HG03064 (cell line): ENCODE measurements at regions not wholly inside any gene's neighbourhood (a gene's known extent, or its start where the extent isn't known, plus 50 kb on each side); places are given as distances from the start of the nearest gene placed in this dataset.
"Not testable (repeated sequence)": the region's sequence is repeated elsewhere in the genome, so short reads cannot be mapped to it uniquely, and the experiment has no call there.

Source experiments
- ATAC-seq: cut with Tn5 transposase; IDR thresholded peaks from one replicate; pipeline ENCODE4 v1.9.1; 2021; ENCODE audit warnings: low read depth; ENCODE audit not compliant: unreplicated experiment

- ATAC-seq: no peak
Measured at GRCh38 chr1:166740668-166741276, 98.5 kb upstream of the POGK start.

DNA sequence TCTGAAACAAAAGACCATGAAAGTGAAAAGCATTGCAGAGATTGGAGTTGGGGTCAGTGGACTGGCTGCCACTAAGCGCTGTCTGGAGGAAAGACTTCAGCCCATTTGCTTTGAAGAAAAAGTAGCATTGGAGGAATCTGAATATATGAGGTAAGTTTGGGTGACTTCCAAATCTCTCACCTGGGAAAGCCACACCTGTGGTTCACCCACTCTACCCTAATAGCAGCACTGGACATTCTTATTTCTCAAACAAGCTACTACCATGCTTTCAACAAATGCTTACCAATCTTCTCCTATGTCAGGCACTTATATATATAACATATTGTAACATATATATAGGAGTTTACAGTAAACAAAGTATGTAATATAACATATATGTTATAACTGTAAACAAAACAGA lies 76.0 kb upstream of the POGK start:
- no peak for ATAC-seq

- ATAC-seq: no peak
Measured at GRCh38 chr1:166766942-166767341, 72.3 kb upstream of the POGK start.

- not testable (repeated sequence) for ATAC-seq
Measured at GRCh38 chr1:166784646-166785045, 54.6 kb upstream of the POGK start.

DNA sequence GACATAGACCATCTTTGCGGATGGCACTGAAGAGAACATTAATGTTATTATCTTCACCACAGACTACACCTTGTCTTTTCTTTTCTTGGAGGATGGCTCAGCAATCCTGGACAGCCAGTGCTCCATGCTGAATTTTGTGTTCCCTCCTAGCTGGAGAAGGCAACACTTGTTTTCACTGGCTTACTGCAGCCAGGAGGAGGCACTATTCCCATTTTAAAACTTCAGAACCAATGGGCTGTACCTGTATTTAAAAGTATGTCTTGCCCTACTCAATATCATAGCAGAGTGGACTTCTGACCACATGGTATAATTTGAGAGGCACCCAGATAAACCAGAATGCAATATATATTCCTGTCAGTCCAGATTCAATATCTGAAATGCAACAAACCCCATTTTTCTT lies 53.3 kb upstream of the POGK start:
- no peak for ATAC-seq

GRCh38 chr1:166789286-166789685 lies 50.0 kb upstream of the POGK start:
- no peak for ATAC-seq
